ENCODE measurements at regions not wholly inside any gene's neighbourhood (a gene's known extent, or its start where the extent isn't known, plus 50 kb on each side); places are given as distances from the start of the nearest gene placed in this dataset.

GRCh38 chr2:118255301-118255700 lies 167.0 kb downstream of the INSIG2 start:
- no peaks in the 10 kb centered on the region for H3K36me3 ChIP-seq (ENCODE audit: control insufficient read depth in 1 of 2, insufficient read depth in 2 of 2, low read depth in 1 of 2, low read length in 2 of 2)
- no peak overlapping the region for H3K4ac ChIP-seq (ENCODE audit: low read depth in 1 of 2, low read length in 2 of 2)
- no peak overlapping the region for H2AFZ ChIP-seq (ENCODE audit: low read depth, low read length)
- no peak overlapping the region for H2BK15ac ChIP-seq (ENCODE audit: low read depth, poor library complexity, severe bottlenecking)
- H3K4me3 ChIP-seq (ENCODE audit: insufficient read depth in 1 of 2, low read depth in 1 of 2, low read length in 2 of 2) = no peak overlapping the region
- no peak overlapping the region for H3K4me2 ChIP-seq (ENCODE audit: low read length, poor library complexity, severe bottlenecking)
- peaks cover 7% of the 10 kb centered on the region for H3K9me3 ChIP-seq (ENCODE audit: control insufficient read depth, low read length)
- H4K8ac ChIP-seq (ENCODE audit: low read length) = no peak overlapping the region
- no peak overlapping the region for H2BK5ac ChIP-seq (ENCODE audit: low read depth, low read length, poor library complexity, severe bottlenecking)
- DNase-seq = no peak
- no peak overlapping the region for H3K27ac ChIP-seq (ENCODE audit: low read length, poor library complexity, severe bottlenecking)
- H3K23ac ChIP-seq (ENCODE audit: low read length in 2 of 2) = no peak overlapping the region
- H3K14ac ChIP-seq (ENCODE audit: low read length in 2 of 2) = no peak overlapping the region
- no peak overlapping the region for H2BK12ac ChIP-seq (ENCODE audit: low read length in 2 of 2)
- H3K79me1 ChIP-seq (replicated peaks; ENCODE audit: low read length, poor library complexity, severe bottlenecking) = no peaks in the 10 kb centered on the region
- no peak overlapping the region for H4K91ac ChIP-seq (ENCODE audit: low read length)
- H3K18ac ChIP-seq (ENCODE audit: low read depth in 1 of 2, low read length in 2 of 2) = no peak overlapping the region
- no peak overlapping the region for H2BK120ac ChIP-seq (ENCODE audit: low read depth, low read length)
- H2AK5ac ChIP-seq (ENCODE audit: low read length, severe bottlenecking) = no peak overlapping the region
- no peak overlapping the region for H3K9ac ChIP-seq (ENCODE audit: low read length)
- H3K27me3 ChIP-seq (ENCODE audit: control insufficient read depth in 1 of 2, insufficient read depth in 1 of 2, low read length in 2 of 2) = peaks cover 0 to 3% of the 10 kb centered on the region in 2 experiments
- no peaks in the 10 kb centered on the region for H3K4me1 ChIP-seq (ENCODE audit: control insufficient read depth, insufficient read depth, low read depth, low read length)
- 54% methylated on average over 1 of the region's 2 CpGs for WGBS

GRCh38 chr2:118254116-118254515 lies 165.8 kb downstream of the INSIG2 start:
- Histone ChIP-seq H3K9me3 (ENCODE audit: control insufficient read depth, low read length) (peaks cover 7% of the 10 kb centered on the region), H2BK5ac (ENCODE audit: low read depth, low read length, poor library complexity, severe bottlenecking) (no peak overlapping the region), H3K18ac (ENCODE audit: low read depth in 1 of 2, low read length in 2 of 2) (no peak overlapping the region), H3K4ac (ENCODE audit: low read depth in 1 of 2, low read length in 2 of 2) (no peak overlapping the region), H3K4me3 (ENCODE audit: insufficient read depth in 1 of 2, low read depth in 1 of 2, low read length in 2 of 2) (no peak overlapping the region), H3K14ac (ENCODE audit: low read length in 2 of 2) (no peak overlapping the region), H3K36me3 (ENCODE audit: control insufficient read depth in 1 of 2, insufficient read depth in 2 of 2, low read depth in 1 of 2, low read length in 2 of 2) (no peaks in the 10 kb centered on the region), H3K23ac (ENCODE audit: low read length in 2 of 2) (no peak overlapping the region), H3K4me1 (ENCODE audit: control insufficient read depth, insufficient read depth, low read depth, low read length) (peaks cover 2% of the 10 kb centered on the region), H3K9ac (ENCODE audit: low read length) (no peak overlapping the region), H4K91ac (ENCODE audit: low read length) (no peak overlapping the region), H3K79me1 (replicated peaks; ENCODE audit: low read length, poor library complexity, severe bottlenecking) (no peaks in the 10 kb centered on the region), H3K27me3 (ENCODE audit: control insufficient read depth in 1 of 2, insufficient read depth in 1 of 2, low read length in 2 of 2) (peaks cover 0 to 3% of the 10 kb centered on the region in 2 experiments), H2BK120ac (ENCODE audit: low read depth, low read length) (no peak overlapping the region), H3K27ac (ENCODE audit: low read length, poor library complexity, severe bottlenecking) (no peak overlapping the region), H4K8ac (ENCODE audit: low read length) (no peak overlapping the region), H2AK5ac (ENCODE audit: low read length, severe bottlenecking) (no peak overlapping the region), H2BK15ac (ENCODE audit: low read depth, poor library complexity, severe bottlenecking) (no peak overlapping the region), H3K4me2 (ENCODE audit: low read length, poor library complexity, severe bottlenecking) (no peak overlapping the region), H2AFZ (ENCODE audit: low read depth, low read length) (no peak overlapping the region), H2BK12ac (ENCODE audit: low read length in 2 of 2) (no peak overlapping the region)
- WGBS = 70% methylated on average over 2 of the region's 2 CpGs
- no peak for DNase-seq

GRCh38 chr2:118251427-118251826 lies 163.2 kb downstream of the INSIG2 start:
- peaks cover 0 to 3% of the 10 kb centered on the region in 2 experiments for H3K27me3 ChIP-seq (ENCODE audit: control insufficient read depth in 1 of 2, insufficient read depth in 1 of 2, low read length in 2 of 2)
- H3K9me3 ChIP-seq (ENCODE audit: control insufficient read depth, low read length) = no peaks in the 10 kb centered on the region
- no peaks in the 10 kb centered on the region for H3K36me3 ChIP-seq (ENCODE audit: control insufficient read depth in 1 of 2, insufficient read depth in 2 of 2, low read depth in 1 of 2, low read length in 2 of 2)
- no peak overlapping the region for H2BK120ac ChIP-seq (ENCODE audit: low read depth, low read length)
- H2AFZ ChIP-seq (ENCODE audit: low read depth, low read length) = no peak overlapping the region
- WGBS = 67% methylated on average over 3 of the region's 3 CpGs
- H4K91ac ChIP-seq (ENCODE audit: low read length) = no peak overlapping the region
- no peak overlapping the region for H2BK15ac ChIP-seq (ENCODE audit: low read depth, poor library complexity, severe bottlenecking)
- H3K27ac ChIP-seq (ENCODE audit: low read length, poor library complexity, severe bottlenecking) = no peak overlapping the region
- no peak overlapping the region for H3K4ac ChIP-seq (ENCODE audit: low read depth in 1 of 2, low read length in 2 of 2)
- H3K23ac ChIP-seq (ENCODE audit: low read length in 2 of 2) = no peak overlapping the region
- peaks cover 2% of the 10 kb centered on the region for H3K4me1 ChIP-seq (ENCODE audit: control insufficient read depth, insufficient read depth, low read depth, low read length)
- no peak overlapping the region for H3K4me3 ChIP-seq (ENCODE audit: insufficient read depth in 1 of 2, low read depth in 1 of 2, low read length in 2 of 2)
- H4K8ac ChIP-seq (ENCODE audit: low read length) = no peak overlapping the region
- no peak overlapping the region for H3K9ac ChIP-seq (ENCODE audit: low read length)
- H2AK5ac ChIP-seq (ENCODE audit: low read length, severe bottlenecking) = no peak overlapping the region
- DNase-seq = no peak
- no peak overlapping the region for H3K4me2 ChIP-seq (ENCODE audit: low read length, poor library complexity, severe bottlenecking)
- H3K79me1 ChIP-seq (replicated peaks; ENCODE audit: low read length, poor library complexity, severe bottlenecking) = no peaks in the 10 kb centered on the region
- no peak overlapping the region for H2BK5ac ChIP-seq (ENCODE audit: low read depth, low read length, poor library complexity, severe bottlenecking)
- no peak overlapping the region for H2BK12ac ChIP-seq (ENCODE audit: low read length in 2 of 2)
- H3K18ac ChIP-seq (ENCODE audit: low read depth in 1 of 2, low read length in 2 of 2) = no peak overlapping the region
- H3K14ac ChIP-seq (ENCODE audit: low read length in 2 of 2) = no peak overlapping the region

GRCh38 chr2:118250463-118250862 lies 162.2 kb downstream of the INSIG2 start:
- Histone ChIP-seq H2BK120ac (ENCODE audit: low read depth, low read length) (no peak overlapping the region), H3K4me2 (ENCODE audit: low read length, poor library complexity, severe bottlenecking) (no peak overlapping the region), H3K14ac (ENCODE audit: low read length in 2 of 2) (no peak overlapping the region), H4K8ac (ENCODE audit: low read length) (no peak overlapping the region), H3K4ac (ENCODE audit: low read depth in 1 of 2, low read length in 2 of 2) (no peak overlapping the region), H2BK5ac (ENCODE audit: low read depth, low read length, poor library complexity, severe bottlenecking) (no peak overlapping the region), H3K23ac (ENCODE audit: low read length in 2 of 2) (no peak overlapping the region), H3K27me3 (ENCODE audit: control insufficient read depth in 1 of 2, insufficient read depth in 1 of 2, low read length in 2 of 2) (peaks cover 0 to 3% of the 10 kb centered on the region in 2 experiments), H2AK5ac (ENCODE audit: low read length, severe bottlenecking) (no peak overlapping the region), H3K4me1 (ENCODE audit: control insufficient read depth, insufficient read depth, low read depth, low read length) (peaks cover 2% of the 10 kb centered on the region), H3K27ac (ENCODE audit: low read length, poor library complexity, severe bottlenecking) (no peak overlapping the region), H3K36me3 (ENCODE audit: control insufficient read depth in 1 of 2, insufficient read depth in 2 of 2, low read depth in 1 of 2, low read length in 2 of 2) (no peaks in the 10 kb centered on the region), H3K4me3 (ENCODE audit: insufficient read depth in 1 of 2, low read depth in 1 of 2, low read length in 2 of 2) (no peak overlapping the region), H4K91ac (ENCODE audit: low read length) (no peak overlapping the region), H3K9ac (ENCODE audit: low read length) (no peak overlapping the region), H3K9me3 (ENCODE audit: control insufficient read depth, low read length) (no peaks in the 10 kb centered on the region), H3K18ac (ENCODE audit: low read depth in 1 of 2, low read length in 2 of 2) (no peak overlapping the region), H3K79me1 (replicated peaks; ENCODE audit: low read length, poor library complexity, severe bottlenecking) (no peaks in the 10 kb centered on the region), H2AFZ (ENCODE audit: low read depth, low read length) (no peak overlapping the region), H2BK12ac (ENCODE audit: low read length in 2 of 2) (no peak overlapping the region), H2BK15ac (ENCODE audit: low read depth, poor library complexity, severe bottlenecking) (no peak overlapping the region)
- WGBS = 49% methylated on average over 5 of the region's 5 CpGs
- DNase-seq = no peak
